ENCODE measurements at regions not wholly inside any gene's neighbourhood (a gene's known extent, or its start where the extent isn't known, plus 50 kb on each side); places are given as distances from the start of the nearest gene placed in this dataset.

DNA sequence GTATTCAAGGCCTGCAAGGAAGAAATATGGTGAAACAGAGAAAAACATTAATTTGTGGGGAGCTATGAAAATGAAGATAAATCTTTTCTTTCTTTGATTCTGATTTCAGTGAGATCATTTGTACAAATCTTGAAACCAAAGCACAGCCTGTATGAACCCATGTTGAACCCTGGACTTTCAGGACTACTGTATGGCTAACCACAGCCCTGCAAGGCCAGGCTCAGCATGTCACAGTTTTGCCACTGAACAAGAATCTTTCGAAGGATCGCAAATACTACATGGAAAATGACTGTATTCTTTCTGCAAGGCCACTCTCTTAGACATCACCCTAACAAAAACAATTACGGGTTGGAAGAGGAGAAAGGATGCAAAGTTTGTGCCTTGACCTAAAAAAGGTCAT, 161.7 kb upstream of the MAF start:
- TF ChIP-seq, protein P1, sequence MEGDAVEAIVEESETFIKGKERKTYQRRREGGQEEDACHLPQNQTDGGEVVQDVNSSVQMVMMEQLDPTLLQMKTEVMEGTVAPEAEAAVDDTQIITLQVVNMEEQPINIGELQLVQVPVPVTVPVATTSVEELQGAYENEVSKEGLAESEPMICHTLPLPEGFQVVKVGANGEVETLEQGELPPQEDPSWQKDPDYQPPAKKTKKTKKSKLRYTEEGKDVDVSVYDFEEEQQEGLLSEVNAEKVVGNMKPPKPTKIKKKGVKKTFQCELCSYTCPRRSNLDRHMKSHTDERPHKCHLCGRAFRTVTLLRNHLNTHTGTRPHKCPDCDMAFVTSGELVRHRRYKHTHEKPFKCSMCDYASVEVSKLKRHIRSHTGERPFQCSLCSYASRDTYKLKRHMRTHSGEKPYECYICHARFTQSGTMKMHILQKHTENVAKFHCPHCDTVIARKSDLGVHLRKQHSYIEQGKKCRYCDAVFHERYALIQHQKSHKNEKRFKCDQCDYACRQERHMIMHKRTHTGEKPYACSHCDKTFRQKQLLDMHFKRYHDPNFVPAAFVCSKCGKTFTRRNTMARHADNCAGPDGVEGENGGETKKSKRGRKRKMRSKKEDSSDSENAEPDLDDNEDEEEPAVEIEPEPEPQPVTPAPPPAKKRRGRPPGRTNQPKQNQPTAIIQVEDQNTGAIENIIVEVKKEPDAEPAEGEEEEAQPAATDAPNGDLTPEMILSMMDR (IDR thresholded peaks at IDR 0.05): no peak
- no peak for TF ChIP-seq POLR2AphosphoS5 (IDR thresholded peaks at IDR 0.05)
- TF ChIP-seq POLR2A (IDR thresholded peaks at IDR 0.05): no peak
- no peak for TF ChIP-seq EP300 (IDR thresholded peaks at IDR 0.05)
